Skeletal muscle tissue (tissue), 3 donors: ENCODE measurements at regions not wholly inside any gene's neighbourhood (a gene's known extent, or its start where the extent isn't known, plus 50 kb on each side); places are given as distances from the start of the nearest gene placed in this dataset.

ENCODE experiments used
- H3K27ac ChIP-seq: one replicate; pipeline ENCODE4 v1.7.0; 2013; ENCODE audit warnings: mild to moderate bottlenecking, low read depth, low read length, inconsistent platforms
- H3K27me3 ChIP-seq, 3 donors: one replicate each; pipeline ENCODE4 v1.7.0; 2013; ENCODE audit warnings: low read length in 3 of 3; ENCODE audit not compliant: control insufficient read depth in 3 of 3, insufficient read depth in 3 of 3
- H3K36me3 ChIP-seq, 3 donors: one replicate each; pipeline ENCODE4 v1.7.0; 2013; ENCODE audit warnings: low read length in 3 of 3; ENCODE audit not compliant: control insufficient read depth in 3 of 3, insufficient read depth in 3 of 3
- H3K4me1 ChIP-seq, 3 donors: one replicate each; pipeline ENCODE4 v1.7.0; 2013; ENCODE audit warnings: low read length in 3 of 3, mild to moderate bottlenecking in 3 of 3; ENCODE audit not compliant: control insufficient read depth in 3 of 3, insufficient read depth in 3 of 3
- H3K4me3 ChIP-seq, 3 donors: one replicate each; pipeline ENCODE4 v1.7.0; 2013; ENCODE audit warnings: low read length in 3 of 3
- H3K9ac ChIP-seq, 3 donors: one replicate each; pipeline ENCODE4 v1.7.0; 2013; ENCODE audit warnings: low read length in 3 of 3, mild to moderate bottlenecking in 3 of 3, moderate library complexity in 2 of 3, low read depth in 1 of 3
- H3K9me3 ChIP-seq, 3 donors: one replicate each; pipeline ENCODE4 v1.7.0; 2013; ENCODE audit warnings: low read length in 3 of 3; ENCODE audit not compliant: control insufficient read depth in 3 of 3
- donor health status: Osteomylitis.

- Histone ChIP-seq H3K4me1 (no peaks in the 10 kb centered on the region), H3K4me3 (no peak overlapping the region), H3K9ac (no peak overlapping the region), H3K36me3 (no peaks in the 10 kb centered on the region), H3K9me3 (no peaks in the 10 kb centered on the region), H3K27ac (no peak overlapping the region), H3K27me3 (no peaks in the 10 kb centered on the region)
Observed at GRCh38 chr5:32975656-32976375, 264.7 kb downstream of the NPR3 start.

- no peaks in the 10 kb centered on the region for H3K36me3 ChIP-seq
- H3K9me3 ChIP-seq: peaks cover 0 to 2% (median 0%) of the 10 kb centered on the region in 3 donors
- no peaks in the 10 kb centered on the region for H3K4me1 ChIP-seq
- H3K4me3 ChIP-seq: no peak overlapping the region
- no peak overlapping the region for H3K9ac ChIP-seq
- H3K27me3 ChIP-seq: no peaks in the 10 kb centered on the region
- H3K27ac ChIP-seq: no peak overlapping the region
Observed at GRCh38 chr5:32981061-32981460, 269.9 kb downstream of the NPR3 start.

GRCh38 chr5:32984851-32985610 lies 273.9 kb downstream of the NPR3 start:
- Histone ChIP-seq H3K9me3 (peaks cover 0 to 2% (median 0%) of the 10 kb centered on the region in 3 donors), H3K4me1 (no peaks in the 10 kb centered on the region), H3K9ac (no peak overlapping the region), H3K36me3 (no peaks in the 10 kb centered on the region), H3K4me3 (no peak overlapping the region), H3K27me3 (no peaks in the 10 kb centered on the region), H3K27ac (no peak overlapping the region)

GRCh38 chr5:32989815-32990214 lies 278.7 kb downstream of the NPR3 start:
- H3K9ac ChIP-seq: no peak overlapping the region
- H3K27ac ChIP-seq: no peak overlapping the region
- H3K27me3 ChIP-seq: no peaks in the 10 kb centered on the region
- no peaks in the 10 kb centered on the region for H3K9me3 ChIP-seq
- H3K36me3 ChIP-seq: no peaks in the 10 kb centered on the region
- H3K4me1 ChIP-seq: no peaks in the 10 kb centered on the region
- no peak overlapping the region for H3K4me3 ChIP-seq

GRCh38 chr5:32990593-32991420 lies 279.7 kb downstream of the NPR3 start:
- no peaks in the 10 kb centered on the region for H3K9me3 ChIP-seq
- H3K9ac ChIP-seq: no peak overlapping the region
- H3K4me3 ChIP-seq: no peak overlapping the region
- H3K36me3 ChIP-seq: no peaks in the 10 kb centered on the region
- no peaks in the 10 kb centered on the region for H3K4me1 ChIP-seq
- no peak overlapping the region for H3K27ac ChIP-seq
- H3K27me3 ChIP-seq: no peaks in the 10 kb centered on the region

GRCh38 chr5:32991421-32991815 lies 280.3 kb downstream of the NPR3 start:
- Histone ChIP-seq H3K9ac (no peak overlapping the region), H3K9me3 (no peaks in the 10 kb centered on the region)

GRCh38 chr5:32996336-32996735 lies 285.2 kb downstream of the NPR3 start:
- no peak overlapping the region for H3K9ac ChIP-seq
- no peaks in the 10 kb centered on the region for H3K4me1 ChIP-seq
- H3K36me3 ChIP-seq: no peaks in the 10 kb centered on the region
- H3K27me3 ChIP-seq: no peaks in the 10 kb centered on the region
- no peak overlapping the region for H3K27ac ChIP-seq
- H3K4me3 ChIP-seq: no peak overlapping the region
- no peaks in the 10 kb centered on the region for H3K9me3 ChIP-seq

More at GRCh38 chr5:32991421-32991815, 280.3 kb downstream of the NPR3 start:
- H3K27ac ChIP-seq: no peak overlapping the region
- no peaks in the 10 kb centered on the region for H3K27me3 ChIP-seq
- no peak overlapping the region for H3K4me3 ChIP-seq
- no peaks in the 10 kb centered on the region for H3K36me3 ChIP-seq
- no peaks in the 10 kb centered on the region for H3K4me1 ChIP-seq

- Histone ChIP-seq H3K27me3 (no peaks in the 10 kb centered on the region), H3K9me3 (no peaks in the 10 kb centered on the region), H3K4me3 (no peak overlapping the region), H3K27ac (no peak overlapping the region), H3K4me1 (no peaks in the 10 kb centered on the region), H3K9ac (no peak overlapping the region), H3K36me3 (no peaks in the 10 kb centered on the region)
Observed at GRCh38 chr5:33008751-33009418, 297.8 kb downstream of the NPR3 start.

- Histone ChIP-seq H3K9me3 (peaks cover 0 to 4% (median 0%) of the 10 kb centered on the region in 3 donors), H3K36me3 (no peaks in the 10 kb centered on the region), H3K27ac (no peak overlapping the region), H3K4me1 (no peaks in the 10 kb centered on the region), H3K4me3 (no peak overlapping the region), H3K9ac (no peak overlapping the region), H3K27me3 (no peaks in the 10 kb centered on the region)
Observed at GRCh38 chr5:33010846-33011245, 299.7 kb downstream of the NPR3 start.
